ENCODE measurements at regions not wholly inside any gene's neighbourhood (a gene's known extent, or its start where the extent isn't known, plus 50 kb on each side); places are given as distances from the start of the nearest gene placed in this dataset.

DNA sequence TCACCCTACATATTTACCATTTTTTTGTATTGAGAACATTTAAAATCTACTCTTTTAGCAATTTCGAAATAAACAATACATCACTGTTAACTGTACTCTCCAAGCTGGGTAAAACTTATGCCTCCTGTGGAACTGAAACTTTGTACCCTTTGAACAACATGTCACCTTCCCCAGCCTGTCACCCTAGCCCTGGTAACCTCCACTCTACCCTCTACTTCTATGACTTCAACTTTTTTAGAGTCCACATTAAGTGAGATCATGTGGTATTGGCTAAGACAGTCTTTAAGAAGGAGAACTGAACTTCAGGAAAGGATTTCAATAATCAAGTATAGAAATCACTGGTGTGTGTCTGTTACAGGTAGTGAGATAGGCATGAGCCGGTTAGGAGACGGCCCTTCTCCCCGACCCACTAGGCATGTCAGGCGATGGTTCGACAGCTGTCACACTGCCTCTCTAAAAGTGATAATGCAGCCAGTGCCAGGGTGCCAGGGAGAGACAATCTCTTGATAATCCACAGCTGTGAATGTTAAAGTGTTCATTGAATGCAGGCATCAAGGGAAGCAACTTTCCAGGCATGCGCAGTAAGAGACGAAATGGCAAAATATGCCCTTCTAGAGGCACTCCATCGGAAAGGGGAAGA, 74.6 kb upstream of the RNF152 start:
- no peak for TF ChIP-seq POLR2A (IDR thresholded peaks at IDR 0.05; ENCODE audit: low read depth)
- no peak for TF ChIP-seq EP300 (IDR thresholded peaks at IDR 0.05)
- TF ChIP-seq, protein P1, sequence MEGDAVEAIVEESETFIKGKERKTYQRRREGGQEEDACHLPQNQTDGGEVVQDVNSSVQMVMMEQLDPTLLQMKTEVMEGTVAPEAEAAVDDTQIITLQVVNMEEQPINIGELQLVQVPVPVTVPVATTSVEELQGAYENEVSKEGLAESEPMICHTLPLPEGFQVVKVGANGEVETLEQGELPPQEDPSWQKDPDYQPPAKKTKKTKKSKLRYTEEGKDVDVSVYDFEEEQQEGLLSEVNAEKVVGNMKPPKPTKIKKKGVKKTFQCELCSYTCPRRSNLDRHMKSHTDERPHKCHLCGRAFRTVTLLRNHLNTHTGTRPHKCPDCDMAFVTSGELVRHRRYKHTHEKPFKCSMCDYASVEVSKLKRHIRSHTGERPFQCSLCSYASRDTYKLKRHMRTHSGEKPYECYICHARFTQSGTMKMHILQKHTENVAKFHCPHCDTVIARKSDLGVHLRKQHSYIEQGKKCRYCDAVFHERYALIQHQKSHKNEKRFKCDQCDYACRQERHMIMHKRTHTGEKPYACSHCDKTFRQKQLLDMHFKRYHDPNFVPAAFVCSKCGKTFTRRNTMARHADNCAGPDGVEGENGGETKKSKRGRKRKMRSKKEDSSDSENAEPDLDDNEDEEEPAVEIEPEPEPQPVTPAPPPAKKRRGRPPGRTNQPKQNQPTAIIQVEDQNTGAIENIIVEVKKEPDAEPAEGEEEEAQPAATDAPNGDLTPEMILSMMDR (IDR thresholded peaks at IDR 0.05) = no peak

Data from esophagus muscularis mucosa (tissue), 4 donors.